Activated CD8-positive, alpha-beta T cell treated with anti-CD3 and anti-CD28 coated beads for 36 hours (primary cell): ENCODE measurements at regions not wholly inside any gene's neighbourhood (a gene's known extent, or its start where the extent isn't known, plus 50 kb on each side); places are given as distances from the start of the nearest gene placed in this dataset.

ENCODE experiments used
- ATAC-seq: fragments of 200-7000 bp; cut with Tn5 transposase; one replicate; pipeline ENCODE4 v1.10.0; 2021; ENCODE audit warnings: mild to moderate bottlenecking, moderate library complexity
- CTCF ChIA-PET: fragments of 350-600 bp; sonication (Branson Sonifier 250); formaldehyde crosslinking; loops from one replicate; lab custom pipeline; 2021; ENCODE audit warnings: antibody characterized with exemption; lab: Charles Lee
- POLR2A ChIA-PET: fragments of 350-600 bp; sonication (Branson Sonifier 250); formaldehyde crosslinking; loops from one replicate; lab custom pipeline; 2021; ENCODE audit warnings: antibody characterized with exemption; lab: Charles Lee
- DNase-seq: peaks from one replicate; pipeline ENCODE4 v3.0.0-alpha.2; 2020
- H3K27ac Mint-ChIP-seq: one replicate; pipeline ENCODE4 v1.8.0; 2021; ENCODE audit warnings: mild to moderate bottlenecking, mixed read lengths
- H3K27me3 Mint-ChIP-seq: one replicate; pipeline ENCODE4 v1.8.0; 2021; ENCODE audit warnings: mixed read lengths
- H3K36me3 Mint-ChIP-seq: one replicate; pipeline ENCODE4 v1.8.0; 2021; ENCODE audit warnings: low read depth, mixed read lengths
- H3K4me1 Mint-ChIP-seq: one replicate; pipeline ENCODE4 v1.8.0; 2021; ENCODE audit warnings: low read depth, mixed read lengths
- H3K4me3 Mint-ChIP-seq: one replicate; pipeline ENCODE4 v1.8.0; 2021; ENCODE audit warnings: mild to moderate bottlenecking, moderate library complexity, mixed read lengths
- H3K9me3 Mint-ChIP-seq: one replicate; pipeline ENCODE4 v1.8.0; 2021; ENCODE audit warnings: mixed read lengths
- intact Hi-C: fragments of 100-400 bp; cut with micrococcal nuclease; formaldehyde crosslinking; loops from one replicate; pipeline ENCODE4 v1.10.0; 2022
- TF ChIP-seq, protein P1 (sequence below): fragments of 200-600 bp; IDR thresholded peaks from one replicate; pipeline ENCODE4 v1.8.0; 2022; ENCODE audit warnings: antibody characterized with exemption, mild to moderate bottlenecking

DNA sequence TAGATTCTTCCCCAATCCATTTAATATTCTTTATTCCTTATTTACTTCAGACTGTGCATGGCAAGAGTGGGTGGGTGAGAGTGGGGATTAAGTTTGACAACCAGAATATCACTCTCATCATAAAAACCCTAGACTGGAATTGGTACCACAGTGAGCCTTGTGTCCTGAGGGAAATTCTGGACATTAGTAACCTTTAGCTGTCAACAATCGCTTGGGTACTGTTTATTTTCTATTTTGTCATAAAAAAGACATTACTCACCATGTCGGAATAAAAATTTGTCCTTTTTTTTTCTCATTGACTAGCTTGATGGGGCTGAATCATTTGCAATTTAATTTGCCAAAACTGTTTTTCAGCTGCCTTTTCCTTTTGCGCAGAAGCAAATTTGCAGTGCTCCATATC is 176.1 kb upstream of the SEMA3C start:
- POLR2A ChIA-PET, result no interaction called here
- CTCF ChIA-PET, result no interaction called here
- TF ChIP-seq, protein P1, sequence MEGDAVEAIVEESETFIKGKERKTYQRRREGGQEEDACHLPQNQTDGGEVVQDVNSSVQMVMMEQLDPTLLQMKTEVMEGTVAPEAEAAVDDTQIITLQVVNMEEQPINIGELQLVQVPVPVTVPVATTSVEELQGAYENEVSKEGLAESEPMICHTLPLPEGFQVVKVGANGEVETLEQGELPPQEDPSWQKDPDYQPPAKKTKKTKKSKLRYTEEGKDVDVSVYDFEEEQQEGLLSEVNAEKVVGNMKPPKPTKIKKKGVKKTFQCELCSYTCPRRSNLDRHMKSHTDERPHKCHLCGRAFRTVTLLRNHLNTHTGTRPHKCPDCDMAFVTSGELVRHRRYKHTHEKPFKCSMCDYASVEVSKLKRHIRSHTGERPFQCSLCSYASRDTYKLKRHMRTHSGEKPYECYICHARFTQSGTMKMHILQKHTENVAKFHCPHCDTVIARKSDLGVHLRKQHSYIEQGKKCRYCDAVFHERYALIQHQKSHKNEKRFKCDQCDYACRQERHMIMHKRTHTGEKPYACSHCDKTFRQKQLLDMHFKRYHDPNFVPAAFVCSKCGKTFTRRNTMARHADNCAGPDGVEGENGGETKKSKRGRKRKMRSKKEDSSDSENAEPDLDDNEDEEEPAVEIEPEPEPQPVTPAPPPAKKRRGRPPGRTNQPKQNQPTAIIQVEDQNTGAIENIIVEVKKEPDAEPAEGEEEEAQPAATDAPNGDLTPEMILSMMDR, result no peak
- intact Hi-C loops, result no loop called here
- ATAC-seq (no peak), DNase-seq (no peak)
- Mint-ChIP-seq H3K27me3 (no peaks in the 10 kb centered on the region), H3K36me3 (no peaks in the 10 kb centered on the region), H3K4me1 (no peaks in the 10 kb centered on the region), H3K4me3 (no peak overlapping the region), H3K27ac (no peak overlapping the region), H3K9me3 (peaks cover 2% of the 10 kb centered on the region)

- POLR2A ChIA-PET, result no interaction called here
- Mint-ChIP-seq H3K27ac (no peak overlapping the region), H3K27me3 (no peaks in the 10 kb centered on the region), H3K36me3 (no peaks in the 10 kb centered on the region), H3K4me3 (no peak overlapping the region), H3K9me3 (peaks cover 2% of the 10 kb centered on the region), H3K4me1 (no peaks in the 10 kb centered on the region)
- intact Hi-C loops, result no loop called here
- DNase-seq, result no peak
- TF ChIP-seq, protein P1, result no peak
- no peak for ATAC-seq
- CTCF ChIA-PET, result no interaction called here
Measured at GRCh38 chr7:81081616-81082015, 162.8 kb upstream of the SEMA3C start.

GRCh38 chr7:81080553-81080952 is 161.7 kb upstream of the SEMA3C start:
- TF ChIP-seq, protein P1, result no peak
- ATAC-seq (no peak), DNase-seq (no peak)
- ChIA-PET CTCF (no interaction called here), POLR2A (no interaction called here)
- Mint-ChIP-seq H3K27ac (no peak overlapping the region), H3K27me3 (no peaks in the 10 kb centered on the region), H3K9me3 (peaks cover 2% of the 10 kb centered on the region), H3K4me1 (no peaks in the 10 kb centered on the region), H3K36me3 (no peaks in the 10 kb centered on the region), H3K4me3 (no peak overlapping the region)
- intact Hi-C loops, result no loop called here

GRCh38 chr7:81079746-81080145 is 160.9 kb upstream of the SEMA3C start:
- POLR2A ChIA-PET, result no interaction called here
- TF ChIP-seq, protein P1, result no peak
- H3K27ac Mint-ChIP-seq, result no peak overlapping the region
- no peaks in the 10 kb centered on the region for H3K4me1 Mint-ChIP-seq
- H3K9me3 Mint-ChIP-seq, result peaks cover 2% of the 10 kb centered on the region
- CTCF ChIA-PET, result no interaction called here
- no peak for ATAC-seq
- intact Hi-C loops, result no loop called here
- no peaks in the 10 kb centered on the region for H3K36me3 Mint-ChIP-seq
- no peak for DNase-seq
- no peaks in the 10 kb centered on the region for H3K27me3 Mint-ChIP-seq
- no peak overlapping the region for H3K4me3 Mint-ChIP-seq

DNA sequence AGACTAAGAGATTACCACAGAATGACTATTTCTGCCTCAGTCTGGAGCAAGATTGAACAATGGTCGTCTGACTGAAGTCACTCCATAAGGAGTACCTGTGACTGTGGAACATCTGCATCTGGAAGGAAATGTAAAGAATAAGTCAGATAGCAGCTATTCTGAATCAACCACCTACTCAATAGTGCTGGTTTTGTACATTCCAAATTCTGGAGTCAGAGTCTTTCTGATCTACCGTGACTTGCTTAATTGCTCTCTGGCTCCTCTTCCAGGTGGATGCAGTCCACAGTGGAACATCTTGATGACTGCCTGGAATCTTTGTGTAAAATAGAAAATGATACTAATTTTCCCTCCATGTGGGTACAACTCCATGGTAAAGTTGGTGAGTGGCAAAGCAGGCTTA is 156.3 kb upstream of the SEMA3C start:
- intact Hi-C loops, result no loop called here
- ChIA-PET POLR2A (no interaction called here), CTCF (no interaction called here)
- Mint-ChIP-seq H3K27ac (no peak overlapping the region), H3K4me1 (no peaks in the 10 kb centered on the region), H3K27me3 (no peaks in the 10 kb centered on the region), H3K36me3 (no peaks in the 10 kb centered on the region), H3K9me3 (peaks cover 14% of the 10 kb centered on the region), H3K4me3 (no peak overlapping the region)
- TF ChIP-seq, protein P1, result no peak
- no peak for DNase-seq
- no peak for ATAC-seq
